SK-N-MC (cell line): ENCODE measurements at regions not wholly inside any gene's neighbourhood (a gene's known extent, or its start where the extent isn't known, plus 50 kb on each side); places are given as distances from the start of the nearest gene placed in this dataset.

Source experiments
- DNase-seq: peaks from one replicate; pipeline ENCODE4 v3.0.0-alpha.2; 2011; ENCODE audit warnings: low read depth, low spot score
- H3K27ac ChIP-seq: fragments of 200-600 bp; sonication (generic); 2 replicates; pipeline ENCODE4 v1.5.1; 2016; ENCODE audit warnings: mixed run types
- H3K36me3 ChIP-seq: fragments of 200-600 bp; sonication (generic); 2 replicates; pipeline ENCODE4 v1.6.1; 2017; ENCODE audit warnings: antibody characterized with exemption, low read length, mixed read lengths; ENCODE audit not compliant: insufficient read depth
- H3K4me3 ChIP-seq: fragments of 200-600 bp; sonication (generic); 2 replicates; pipeline ENCODE4 v1.5.1; 2016
- H3K9ac ChIP-seq: fragments of 200-600 bp; sonication (generic); 2 replicates; pipeline ENCODE4 v1.8.0; 2017; ENCODE audit warnings: mixed run types, mixed read lengths; ENCODE audit not compliant: insufficient read length
- H3K9me3 ChIP-seq: fragments of 200-600 bp; sonication (generic); 2 replicates; pipeline ENCODE4 v1.6.1; 2017; ENCODE audit warnings: low read depth, mild to moderate bottlenecking, antibody characterized with exemption, low read length, moderate library complexity, mixed read lengths
- EZH2 ChIP-seq: fragments of 200-600 bp; sonication (generic); IDR thresholded peaks from one replicate; pipeline ENCODE4 v1.6.1; 2017; ENCODE audit warnings: antibody characterized with exemption
- FOXP2 ChIP-seq: optimal IDR thresholded peaks from 2 replicates; pipeline ENCODE3; 2011; ENCODE audit warnings: mild to moderate bottlenecking, moderate library complexity; ENCODE audit not compliant: insufficient read depth; ENCODE audit errors: extremely low read length, control extremely low read depth
- POLR2AphosphoS5 ChIP-seq: IDR thresholded peaks from 2 replicates; pipeline ENCODE4 v1.6.1; 2012; ENCODE audit warnings: mild to moderate bottlenecking, low read depth, low read length, borderline replicate concordance

DNA sequence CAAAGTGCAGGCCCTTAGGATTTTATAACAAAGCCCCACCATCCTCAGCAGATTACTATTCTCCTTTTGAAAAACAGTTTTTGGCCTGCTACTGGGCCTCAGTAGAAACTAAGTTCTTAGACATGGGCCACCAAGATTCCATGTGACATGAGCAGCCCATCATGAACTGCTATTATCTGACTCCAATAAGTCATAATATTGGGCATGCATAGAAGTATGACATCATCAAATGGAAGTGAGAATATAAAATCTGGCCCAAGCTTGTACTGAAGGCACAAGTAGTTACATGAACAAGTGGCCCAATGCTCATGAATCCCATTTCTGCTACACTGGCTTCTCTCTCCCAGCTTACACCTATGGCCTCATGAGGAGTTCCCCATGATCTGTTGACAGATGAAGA lies 404.8 kb downstream of the EPHA5 start:
- TF ChIP-seq POLR2AphosphoS5, result no peak
- TF ChIP-seq FOXP2, result no peak
- TF ChIP-seq EZH2, result no peak

DNA sequence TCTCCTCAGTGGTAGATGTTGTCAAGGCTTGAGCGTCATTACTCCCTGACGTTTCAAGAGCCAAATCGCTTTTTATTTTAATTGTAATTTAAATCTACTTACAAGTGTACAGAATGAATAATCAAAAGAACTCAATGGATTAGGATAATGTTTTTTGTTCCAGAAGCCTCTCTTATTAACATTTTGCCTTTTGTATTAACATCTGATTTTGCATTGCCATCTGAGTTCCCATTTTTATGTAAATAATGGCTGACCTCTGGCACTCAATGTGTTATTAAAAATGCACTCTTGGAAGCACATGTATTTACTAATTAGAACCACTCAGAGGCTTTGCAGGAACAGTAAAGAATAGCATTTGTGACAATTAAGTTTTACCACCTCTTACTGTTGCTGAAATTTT lies 411.0 kb downstream of the EPHA5 start:
- Histone ChIP-seq H3K9me3 (no peaks in the 10 kb centered on the region), H3K9ac (no peak overlapping the region), H3K36me3 (no peaks in the 10 kb centered on the region), H3K4me3 (no peak overlapping the region), H3K27ac (no peak overlapping the region)
- no peak for TF ChIP-seq POLR2AphosphoS5
- TF ChIP-seq FOXP2, result no peak
- no peak for TF ChIP-seq EZH2
- no peak for DNase-seq

More for the DNA sequence above, 404.8 kb downstream of the EPHA5 start:
- Histone ChIP-seq H3K36me3 (no peaks in the 10 kb centered on the region), H3K4me3 (no peak overlapping the region), H3K9me3 (no peaks in the 10 kb centered on the region), H3K27ac (no peak overlapping the region), H3K9ac (no peak overlapping the region)
- no peak for DNase-seq

- H3K27ac ChIP-seq, result no peak overlapping the region
- no peak for DNase-seq
- no peak for TF ChIP-seq EZH2
- TF ChIP-seq POLR2AphosphoS5, result no peak
- TF ChIP-seq FOXP2, result no peak
These were observed 419.4 kb downstream of the EPHA5 start for GRCh38 chr4:65250916-65251315.

DNA sequence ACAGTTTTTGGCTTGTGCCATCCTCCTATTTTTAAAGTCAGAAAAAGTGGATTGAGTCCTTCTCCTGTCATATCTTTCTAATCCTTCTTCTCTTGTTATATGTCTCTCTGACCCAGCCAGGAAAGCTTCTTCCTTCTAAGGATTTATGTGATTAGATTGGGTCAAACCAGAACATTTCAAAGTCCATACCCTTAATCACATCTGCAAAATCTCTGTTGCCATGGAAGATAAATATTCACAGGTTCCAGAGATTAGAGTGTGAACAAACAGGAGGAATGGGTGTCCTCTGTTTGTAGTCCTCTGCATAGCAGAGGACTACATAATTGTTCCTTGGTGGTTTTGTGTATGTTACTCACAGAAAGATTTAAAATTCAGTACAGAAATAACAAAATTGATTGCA lies 421.2 kb downstream of the EPHA5 start:
- TF ChIP-seq POLR2AphosphoS5 (no peak), EZH2 (no peak), FOXP2 (no peak)
- H3K27ac ChIP-seq, result no peak overlapping the region

More at GRCh38 chr4:65250916-65251315, 419.4 kb downstream of the EPHA5 start:
- Histone ChIP-seq H3K36me3 (no peaks in the 10 kb centered on the region), H3K9ac (no peak overlapping the region), H3K4me3 (no peak overlapping the region), H3K9me3 (no peaks in the 10 kb centered on the region)

DNA sequence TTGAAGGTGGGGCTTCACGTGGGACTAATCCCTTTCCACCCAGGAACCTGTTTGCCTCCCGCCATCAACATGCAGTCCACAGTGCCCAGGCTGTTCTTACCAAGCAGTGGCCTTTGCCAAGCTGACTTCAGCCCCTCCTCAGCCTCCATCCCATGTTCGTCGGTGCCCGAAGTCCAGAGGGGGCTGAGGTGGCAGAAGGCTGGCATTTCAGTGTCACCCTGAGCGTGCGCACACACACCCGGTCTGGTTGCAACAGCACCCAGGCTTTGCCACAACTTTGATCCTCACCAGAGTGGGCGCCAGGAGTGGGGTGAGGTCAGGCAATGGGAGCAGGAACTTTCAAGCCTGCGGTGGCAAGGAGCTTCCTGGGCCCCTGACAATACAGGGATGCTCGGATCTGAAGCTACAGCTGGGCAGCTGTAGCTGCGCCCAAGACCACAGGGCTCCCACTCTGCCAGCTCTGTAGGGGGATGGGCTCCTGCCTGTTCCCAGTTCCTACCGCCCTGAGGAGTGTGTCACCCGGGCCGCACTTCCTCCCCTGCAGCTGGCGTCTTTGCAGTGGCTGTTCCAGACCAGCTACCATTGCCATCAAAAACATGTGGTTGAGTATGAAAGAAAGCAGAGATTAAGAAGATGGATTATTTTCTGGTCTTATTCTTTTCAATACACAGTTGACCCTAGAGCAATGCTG lies 428.0 kb downstream of the EPHA5 start:
- DNase-seq, result no peak
- H3K9ac ChIP-seq, result no peak overlapping the region
- H3K36me3 ChIP-seq, result no peaks in the 10 kb centered on the region
- H3K4me3 ChIP-seq, result no peak overlapping the region
- H3K9me3 ChIP-seq, result no peaks in the 10 kb centered on the region
- H3K27ac ChIP-seq, result no peak overlapping the region
- TF ChIP-seq FOXP2, result no peak
- no peak for TF ChIP-seq POLR2AphosphoS5
- TF ChIP-seq EZH2, result no peak

More for the DNA sequence above, 421.2 kb downstream of the EPHA5 start:
- no peak overlapping the region for H3K9ac ChIP-seq
- DNase-seq, result no peak
- H3K4me3 ChIP-seq, result no peak overlapping the region
- no peaks in the 10 kb centered on the region for H3K36me3 ChIP-seq
- no peaks in the 10 kb centered on the region for H3K9me3 ChIP-seq

DNA sequence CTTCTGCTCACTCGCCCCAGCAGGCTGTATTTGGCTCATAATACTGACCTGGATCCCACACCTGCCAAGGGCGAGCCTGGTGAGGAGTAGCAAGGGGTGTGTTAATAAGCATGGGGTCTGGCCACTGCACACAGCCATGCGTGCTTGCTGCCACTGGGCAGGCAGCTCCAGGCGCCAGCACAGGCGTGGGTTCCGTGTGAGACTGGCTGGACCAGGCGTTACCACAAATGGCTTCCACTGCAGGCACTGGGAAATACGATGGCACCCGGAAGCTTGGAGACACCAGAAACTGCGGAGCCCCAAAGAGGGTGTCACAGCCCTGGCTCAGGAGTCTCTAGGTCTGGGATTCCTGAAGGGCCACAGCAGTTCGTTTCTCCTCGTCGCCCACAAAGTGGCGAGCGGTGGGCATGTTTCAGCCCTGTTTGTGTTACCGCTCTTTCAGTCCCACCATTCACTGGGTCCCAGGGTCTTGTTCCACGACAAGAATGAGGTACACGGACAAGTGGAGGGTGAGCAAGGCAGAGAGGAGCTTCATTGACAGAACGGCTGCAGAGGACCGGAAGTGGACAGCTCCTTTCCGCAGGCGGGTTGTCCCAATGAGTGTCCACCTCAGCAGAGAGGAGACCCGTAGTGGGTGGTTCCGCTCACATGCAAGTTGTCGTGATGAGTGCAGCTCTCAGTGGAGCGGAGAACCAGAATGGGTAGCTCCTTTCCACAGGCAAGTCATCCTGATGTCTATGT lies 428.9 kb downstream of the EPHA5 start:
- H3K9me3 ChIP-seq, result no peaks in the 10 kb centered on the region
- no peak overlapping the region for H3K27ac ChIP-seq
- H3K4me3 ChIP-seq, result no peak overlapping the region
- TF ChIP-seq POLR2AphosphoS5, result no peak
- TF ChIP-seq FOXP2, result no peak
- TF ChIP-seq EZH2, result no peak
- no peaks in the 10 kb centered on the region for H3K36me3 ChIP-seq
- no peak overlapping the region for H3K9ac ChIP-seq
- DNase-seq, result no peak

DNA sequence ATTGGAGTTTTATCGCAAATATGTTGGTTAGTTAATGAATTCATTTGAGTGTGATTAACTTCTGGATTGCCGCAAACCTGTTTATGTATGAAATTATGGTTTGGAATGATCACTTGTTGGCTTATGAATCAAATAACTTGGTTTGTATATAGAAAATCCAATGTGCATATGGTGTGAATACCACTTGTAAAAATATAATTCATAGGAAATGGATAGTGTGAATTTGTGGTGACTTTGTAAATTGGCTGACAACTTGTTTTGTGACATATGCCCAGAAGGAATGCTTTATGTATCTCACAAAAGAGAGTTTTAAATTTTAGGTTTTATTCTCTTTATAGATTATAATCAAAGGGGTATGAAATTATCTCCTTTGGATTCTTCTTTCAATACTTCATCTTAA lies 436.2 kb downstream of the EPHA5 start:
- no peak overlapping the region for H3K9ac ChIP-seq
- H3K9me3 ChIP-seq, result no peaks in the 10 kb centered on the region; the same call in 1 of the 2 replicates
- no peak for TF ChIP-seq POLR2AphosphoS5
- TF ChIP-seq EZH2, result no peak
- no peak for TF ChIP-seq FOXP2
- no peak overlapping the region for H3K27ac ChIP-seq
- no peak for DNase-seq
- no peaks in the 10 kb centered on the region for H3K36me3 ChIP-seq
- no peak overlapping the region for H3K4me3 ChIP-seq

GRCh38 chr4:65227628-65228027 lies 442.7 kb downstream of the EPHA5 start:
- H3K4me3 ChIP-seq, result no peak overlapping the region
- H3K9ac ChIP-seq, result no peak overlapping the region
- no peak for DNase-seq
- H3K36me3 ChIP-seq, result no peaks in the 10 kb centered on the region
- H3K9me3 ChIP-seq, result no peaks in the 10 kb centered on the region; the same call in 1 of the 2 replicates
- no peak for TF ChIP-seq EZH2
- TF ChIP-seq POLR2AphosphoS5, result no peak
- no peak for TF ChIP-seq FOXP2
- peak overlapping the region; percentile 84; the same call in 1 of the 2 replicates for H3K27ac ChIP-seq
